Right cardiac atrium (tissue), 5 donors: ENCODE measurements at regions not wholly inside any gene's neighbourhood (a gene's known extent, or its start where the extent isn't known, plus 50 kb on each side); places are given as distances from the start of the nearest gene placed in this dataset.
"Not testable (repeated sequence)": the region's sequence is repeated elsewhere in the genome, so short reads cannot be mapped to it uniquely, and the experiment has no call there.

Source experiments
- ATAC-seq, 2 donors: fragments of 200-7000 bp; cut with Tn5 transposase; one replicate each; pipeline versions ENCODE4 v1.8.0 to v1.9.1; 2020; ENCODE audit warnings: moderate library complexity in 2 of 2, mild to moderate bottlenecking in 1 of 2
- DNase-seq, 3 donors: peaks; one replicate each; pipeline ENCODE4 v3.0.0-alpha.2; 2020
- H3K27ac ChIP-seq: one replicate; pipeline ENCODE4 v1.5.1; 2013; ENCODE audit warnings: mild to moderate bottlenecking, low read length, control low read depth, moderate library complexity
- H3K27me3 ChIP-seq: one replicate; pipeline ENCODE4 v1.6.1; 2013; ENCODE audit not compliant: control insufficient read depth, insufficient read depth
- H3K4me1 ChIP-seq: one replicate; pipeline ENCODE4 v1.6.1; 2013; ENCODE audit warnings: low read length; ENCODE audit not compliant: control insufficient read depth, insufficient read depth
- H3K4me3 ChIP-seq: one replicate; pipeline ENCODE4 v1.5.1; 2013; ENCODE audit warnings: low read length, control low read depth
- H3K9me3 ChIP-seq: one replicate; pipeline ENCODE4 v1.6.1; 2013; ENCODE audit warnings: low read length; ENCODE audit not compliant: control insufficient read depth
- WGBS: extraction: QIAGEN DNeasy Blood & Tissue Kit; methylation state at CpG from one replicate; pipeline ENCODE4 v1.1.7; 2013; 5-methylcytosine and 5-hydroxymethylcytosine counted together
- intact Hi-C, 4 donors: fragments of 100-400 bp; cut with DNase I; formaldehyde crosslinking; loops; one replicate each; pipeline versions ENCODE4 v1.11.0 to v1.14.0; 2022 to 2023
- donor health status: healthy with polysubstance abuse.
- donor health status: DM: no; HTN: yes; CAD: no.
- donor health status: DM: no; HTN: no; CAD: no.
- donor health status: DM: no; HTN: yes; CAD: no; lungs with severe emphysema.
- donor health status: DM: yes; HTN: yes; CAD: no.

DNA sequence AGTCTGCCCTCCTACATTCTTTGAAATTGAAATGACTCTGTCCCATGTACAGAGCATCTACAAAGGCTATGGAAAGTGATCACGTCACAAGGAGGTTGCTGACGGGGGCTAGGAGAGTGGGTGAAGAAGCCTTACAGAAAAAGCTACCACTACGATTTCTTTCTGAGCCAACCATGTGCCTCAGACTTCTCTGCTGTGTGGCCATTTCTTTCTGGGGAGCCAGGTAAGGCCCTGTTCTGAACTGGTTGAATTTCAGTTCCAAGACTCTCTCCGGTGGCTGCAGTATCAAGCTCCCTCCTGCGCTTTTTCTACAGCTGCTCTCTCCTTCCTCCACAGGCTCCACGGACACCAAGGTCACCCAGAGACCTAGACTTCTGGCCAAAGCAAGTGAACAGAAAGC lies 112.5 kb upstream of the PRSS1 start:
- DNase-seq (no peak), ATAC-seq (no peak)
- H3K27me3 ChIP-seq, result no peaks in the 10 kb centered on the region
- intact Hi-C loops, result loop anchor here in 1 of 4 donors (10.0 kb wide), 1 partner anchor 178 kb away; no protein-coding TSS in a partner anchor
- H3K27ac ChIP-seq, result no peak overlapping the region
- no peaks in the 10 kb centered on the region for H3K4me1 ChIP-seq
- WGBS, result 68% methylated on average over 6 of the region's 6 CpGs
- no peak overlapping the region for H3K4me3 ChIP-seq
- H3K9me3 ChIP-seq, result no peaks in the 10 kb centered on the region

DNA sequence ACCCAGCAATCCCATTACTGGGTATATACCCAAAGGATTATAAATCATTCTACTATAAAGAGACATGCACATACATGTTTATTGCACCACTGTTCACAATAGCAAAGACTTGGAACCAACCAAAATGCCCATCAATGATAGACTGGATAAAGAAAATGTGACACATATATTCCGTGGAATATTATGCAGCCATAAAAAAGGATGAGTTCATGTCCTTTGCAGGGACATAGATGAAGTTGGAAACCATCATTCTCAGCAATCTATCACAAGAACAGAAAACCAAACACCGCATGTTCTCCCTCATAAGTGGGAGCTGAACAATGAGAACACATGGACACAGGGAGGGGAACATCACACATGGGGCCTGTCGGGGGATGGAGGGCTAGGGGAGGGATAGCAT lies 113.2 kb upstream of the PRSS1 start:
- H3K4me3 ChIP-seq, DNase-seq, H3K27me3 ChIP-seq, ATAC-seq, H3K27ac ChIP-seq, H3K9me3 ChIP-seq, H3K4me1 ChIP-seq: not testable (repeated sequence)
- intact Hi-C loops, result loop anchor here in 1 of 4 donors (10.0 kb wide), 1 partner anchor 179 kb away; no protein-coding TSS in a partner anchor
- WGBS, result 86% methylated on average over 3 of the region's 3 CpGs

DNA sequence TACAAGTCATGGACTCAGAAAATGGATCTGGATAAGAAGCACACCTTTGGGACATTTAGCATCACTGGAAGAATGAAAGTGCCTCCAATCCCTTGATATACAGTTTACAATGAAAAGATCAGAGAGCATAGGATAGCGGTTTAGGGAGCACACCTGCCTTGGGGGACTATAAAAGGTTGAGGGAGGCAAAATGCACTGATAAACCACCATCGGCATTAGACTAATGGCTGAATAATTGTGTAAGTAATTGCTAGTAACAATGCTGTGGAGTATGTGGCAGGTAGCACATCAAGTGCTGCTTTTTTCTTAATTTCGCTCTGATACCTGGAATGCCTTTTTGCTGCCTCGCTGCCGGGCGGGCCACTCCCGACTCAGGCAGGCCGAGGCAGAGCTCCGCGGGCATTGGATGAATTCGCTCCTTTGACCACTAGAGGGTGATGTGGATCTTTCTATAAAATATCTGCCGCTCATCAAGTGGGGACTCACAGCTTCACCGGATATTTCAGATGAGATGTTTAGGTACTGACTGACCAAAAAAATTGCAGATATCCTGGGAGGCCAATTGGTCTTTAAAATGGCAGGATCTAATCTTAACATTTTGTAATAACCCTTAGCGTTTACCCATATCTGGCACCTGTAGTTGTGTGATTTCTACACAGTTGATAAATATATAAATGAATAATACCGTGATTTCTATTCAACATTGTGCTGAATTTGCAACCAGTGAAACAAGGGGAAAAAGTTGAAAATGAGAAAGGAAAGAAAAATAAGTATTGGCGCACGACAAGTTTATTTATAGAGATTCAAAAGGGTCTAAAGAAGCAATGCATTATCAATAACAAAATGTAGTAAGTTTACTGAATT lies 116.8 kb upstream of the PRSS1 start:
- peak; percentile 45 to 76 for ATAC-seq
- H3K4me1 ChIP-seq, result no peaks in the 10 kb centered on the region
- no peaks in the 10 kb centered on the region for H3K9me3 ChIP-seq
- H3K27me3 ChIP-seq, result no peaks in the 10 kb centered on the region
- H3K27ac ChIP-seq, result no peak overlapping the region
- 25% methylated on average over 17 of the region's 17 CpGs for WGBS
- no peak overlapping the region for H3K4me3 ChIP-seq
- intact Hi-C loops, result loop anchor here in 3 of 4 donors (5.0 to 10.0 kb wide), 3 partner anchors 155 to 182 kb away; no protein-coding TSS in a partner anchor
- peak; percentile 23 to 67 (median 39) for DNase-seq

DNA sequence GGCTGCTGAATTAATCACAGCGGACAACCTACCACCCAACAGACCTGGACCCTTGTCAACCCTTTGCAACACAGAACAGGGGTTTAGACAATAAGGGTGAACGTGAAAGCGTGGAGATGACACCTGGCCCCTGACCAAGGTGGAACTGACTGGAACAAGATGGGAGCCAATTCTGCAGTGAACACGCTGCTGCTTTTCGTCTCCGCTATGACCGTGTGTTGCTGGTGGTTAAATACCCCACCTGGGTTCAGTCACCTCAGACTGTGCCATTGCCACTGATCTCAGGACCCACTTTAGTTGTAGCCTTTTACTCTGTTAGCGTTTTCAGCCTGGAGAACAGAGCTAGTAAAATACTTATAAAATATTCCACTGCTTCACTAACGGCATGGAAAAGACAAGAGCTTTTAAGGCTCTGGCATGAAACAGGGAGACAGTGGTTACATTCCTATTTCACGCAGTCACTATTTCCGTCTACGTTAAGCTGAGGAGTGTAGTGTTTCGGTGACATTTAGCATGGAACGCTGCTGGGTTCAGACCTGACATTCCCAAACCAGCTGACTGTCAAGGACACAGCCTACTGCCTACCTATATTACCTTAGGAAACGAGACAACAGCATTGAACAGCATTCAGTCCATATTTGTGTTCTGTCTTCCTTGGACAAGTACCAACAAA lies 119.5 kb upstream of the PRSS1 start:
- Histone ChIP-seq H3K4me1 (no peaks in the 10 kb centered on the region), H3K9me3 (no peaks in the 10 kb centered on the region), H3K4me3 (no peak overlapping the region), H3K27ac (no peak overlapping the region), H3K27me3 (no peaks in the 10 kb centered on the region)
- no peak for ATAC-seq
- DNase-seq, result no peak
- whole genome bisulfite sequencing, result 56% methylated on average over 15 of the region's 15 CpGs
- intact Hi-C loops, result loop anchor here in 3 of 4 donors (5.0 to 10.0 kb wide), 3 partner anchors 158 to 185 kb away; no protein-coding TSS in a partner anchor

DNA sequence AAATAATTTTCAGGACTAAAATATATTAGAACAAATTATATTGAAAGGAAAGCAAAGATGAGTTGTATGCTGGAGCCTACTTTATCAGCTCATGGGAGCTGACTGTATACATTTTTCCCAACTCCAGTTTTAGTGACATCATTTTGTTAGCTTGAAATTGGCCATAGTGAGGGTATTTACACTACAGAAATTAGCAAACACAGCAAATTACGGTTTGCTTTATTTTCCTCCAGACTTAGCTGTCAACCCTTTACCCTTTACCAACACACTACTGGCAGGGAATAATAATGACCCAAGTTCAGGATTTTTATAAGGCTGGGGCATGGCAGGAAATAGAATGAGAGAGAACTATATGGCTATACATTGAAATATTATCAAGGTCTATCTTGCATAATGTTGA lies 120.3 kb upstream of the PRSS1 start:
- H3K4me1 ChIP-seq, result no peaks in the 10 kb centered on the region
- intact Hi-C loops, result no loop called here
- H3K27ac ChIP-seq, result no peak overlapping the region
- ATAC-seq, result no peak
- 75% methylated on average over 1 of the region's 1 CpG for WGBS
- H3K27me3 ChIP-seq, result no peaks in the 10 kb centered on the region
- no peak for DNase-seq
- H3K9me3 ChIP-seq, result no peaks in the 10 kb centered on the region
- no peak overlapping the region for H3K4me3 ChIP-seq

DNA sequence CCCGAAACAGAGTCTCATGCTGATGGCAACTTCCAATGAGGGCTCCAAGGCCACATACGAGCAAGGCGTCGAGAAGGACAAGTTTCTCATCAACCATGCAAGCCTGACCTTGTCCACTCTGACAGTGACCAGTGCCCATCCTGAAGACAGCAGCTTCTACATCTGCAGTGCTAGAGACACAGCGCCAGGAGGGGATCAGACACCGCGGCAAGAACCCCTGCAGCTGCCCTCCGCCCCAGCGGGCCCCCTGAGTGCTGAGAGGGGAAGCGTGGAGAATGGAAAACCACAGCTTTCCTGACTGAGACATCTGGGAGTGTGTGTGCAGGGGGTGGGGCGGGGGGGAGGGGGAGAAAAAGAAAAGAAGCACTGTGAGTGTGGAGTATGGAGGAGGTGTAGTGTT lies 122.0 kb upstream of the PRSS1 start:
- intact Hi-C loops, DNase-seq, H3K27me3 ChIP-seq, H3K9me3 ChIP-seq, H3K4me1 ChIP-seq, ATAC-seq, H3K4me3 ChIP-seq, H3K27ac ChIP-seq: not testable (repeated sequence)
- WGBS, result 75% methylated on average over 11 of the region's 11 CpGs

DNA sequence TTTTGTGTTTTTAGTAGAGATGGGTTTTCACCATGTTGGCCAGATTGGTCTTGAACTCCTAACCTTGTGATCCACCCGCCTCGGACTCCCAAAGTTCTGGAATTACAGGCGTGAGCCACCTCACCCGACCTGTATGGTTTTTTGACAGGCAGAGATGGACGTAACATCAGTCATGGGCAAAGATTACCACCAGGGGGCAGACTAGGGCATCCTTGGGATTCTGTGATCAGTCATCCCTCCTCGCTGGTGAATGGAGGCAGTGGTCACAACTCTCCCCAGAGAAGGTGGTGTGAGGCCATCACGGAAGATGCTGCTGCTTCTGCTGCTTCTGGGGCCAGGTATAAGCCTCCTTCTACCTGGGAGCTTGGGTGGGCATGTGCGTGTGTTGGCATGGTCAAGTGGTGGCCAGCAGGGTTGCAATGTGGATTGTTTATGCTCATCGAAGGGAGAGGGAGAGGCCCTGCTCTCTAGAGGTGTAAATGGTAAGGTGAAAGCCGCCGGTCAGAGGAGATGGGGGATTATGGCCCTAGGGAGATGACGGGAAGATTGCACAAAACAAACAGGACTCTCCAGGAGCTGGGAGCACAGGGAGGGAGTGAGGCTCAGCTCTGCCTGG lies 122.7 kb upstream of the PRSS1 start:
- H3K4me3 ChIP-seq, result no peak overlapping the region
- H3K9me3 ChIP-seq, result no peaks in the 10 kb centered on the region
- H3K27ac ChIP-seq, result no peak overlapping the region
- ATAC-seq (no peak), DNase-seq (peak in 2 of 3 donors; percentile 20 to 69)
- 47% methylated on average over 12 of the region's 12 CpGs for WGBS
- H3K4me1 ChIP-seq, result no peaks in the 10 kb centered on the region
- H3K27me3 ChIP-seq, result no peaks in the 10 kb centered on the region
- intact Hi-C loops, result no loop called here

DNA sequence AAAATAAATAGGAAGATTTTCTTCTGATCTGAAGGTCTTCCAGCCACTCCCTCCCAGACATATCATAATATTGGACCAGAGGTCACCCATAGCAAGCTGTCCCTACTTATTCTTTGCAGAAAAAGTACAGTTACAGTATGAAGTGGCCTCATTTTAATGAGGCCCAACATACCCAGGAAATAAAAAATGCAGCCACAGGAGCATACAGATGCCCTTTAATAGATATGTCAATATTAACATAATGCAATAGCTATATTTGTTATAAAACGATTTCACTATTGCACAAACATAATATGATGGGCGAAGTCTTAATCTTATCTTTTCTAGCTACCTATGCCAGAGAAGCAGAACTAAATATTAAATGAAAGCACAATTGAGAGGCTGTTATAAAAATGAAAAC lies 124.1 kb upstream of the PRSS1 start:
- H3K27ac ChIP-seq, intact Hi-C loops, ATAC-seq, H3K4me3 ChIP-seq, H3K4me1 ChIP-seq, H3K9me3 ChIP-seq, H3K27me3 ChIP-seq, DNase-seq: not testable (repeated sequence)
- WGBS, result 88% methylated on average over 2 of the region's 2 CpGs

DNA sequence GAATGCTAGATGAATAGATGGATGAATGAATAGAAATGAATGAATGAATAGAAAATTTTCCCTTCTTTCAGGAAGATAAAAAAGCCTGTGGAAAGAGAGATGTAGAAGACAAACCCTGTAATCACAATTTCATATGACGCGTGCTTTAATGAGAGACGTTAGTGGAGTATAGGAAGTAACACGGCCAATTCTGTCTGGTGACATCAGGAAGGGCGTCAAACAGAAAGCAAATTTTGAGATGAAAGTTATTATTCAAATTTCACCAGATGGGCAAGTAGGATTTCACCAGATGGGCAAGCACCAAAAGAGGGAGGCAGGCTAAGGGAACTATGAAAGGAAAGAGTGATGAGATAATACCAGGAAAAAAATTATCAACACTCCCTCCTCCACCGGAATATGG lies 128.9 kb upstream of the PRSS1 start:
- DNase-seq, result no peak
- intact Hi-C loops, result no loop called here
- Histone ChIP-seq H3K27ac (no peak overlapping the region), H3K27me3 (peaks cover 2% of the 10 kb centered on the region), H3K9me3 (no peaks in the 10 kb centered on the region), H3K4me3 (no peak overlapping the region), H3K4me1 (no peaks in the 10 kb centered on the region)
- WGBS, result 73% methylated on average over 6 of the region's 6 CpGs
- no peak for ATAC-seq

DNA sequence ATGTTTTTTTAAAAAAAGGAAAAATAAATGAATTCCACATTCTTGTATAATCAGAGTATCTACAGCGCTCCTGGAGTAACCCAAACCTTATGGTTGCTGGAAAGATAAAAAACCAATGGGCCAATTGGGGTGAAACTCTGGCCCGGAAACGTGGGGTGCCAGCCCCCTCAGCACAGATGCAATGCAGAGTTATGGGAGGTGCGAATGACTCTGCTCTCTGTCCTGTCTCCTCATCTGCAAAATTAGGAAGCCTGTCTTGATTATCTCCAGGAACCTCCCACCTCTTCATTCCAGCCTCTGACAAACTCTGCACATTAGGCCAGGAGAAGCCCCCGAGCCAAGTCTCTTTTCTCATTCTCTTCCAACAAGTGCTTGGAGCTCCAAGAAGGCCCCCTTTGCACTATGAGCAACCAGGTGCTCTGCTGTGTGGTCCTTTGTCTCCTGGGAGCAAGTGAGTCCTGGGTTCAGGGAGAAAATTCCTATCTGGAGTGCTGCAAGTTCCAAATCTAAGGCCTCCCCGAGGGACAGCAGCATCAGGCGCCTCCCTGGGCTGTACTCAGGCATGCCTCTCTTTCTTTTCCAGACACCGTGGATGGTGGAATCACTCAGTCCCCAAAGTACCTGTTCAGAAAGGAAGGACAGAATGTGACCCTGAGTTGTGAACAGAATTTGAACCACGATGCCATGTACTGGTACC lies 130.5 kb upstream of the PRSS1 start:
- ATAC-seq (no peak), DNase-seq (no peak)
- intact Hi-C loops, result no loop called here
- Histone ChIP-seq H3K27me3 (peaks cover 2% of the 10 kb centered on the region), H3K4me3 (no peak overlapping the region), H3K27ac (no peak overlapping the region), H3K4me1 (no peaks in the 10 kb centered on the region), H3K9me3 (no peaks in the 10 kb centered on the region)
- 70% methylated on average over 9 of the region's 9 CpGs for WGBS
